ENCODE measurements at regions not wholly inside any gene's neighbourhood (a gene's known extent, or its start where the extent isn't known, plus 50 kb on each side); places are given as distances from the start of the nearest gene placed in this dataset.

- TF ChIP-seq, protein P1, sequence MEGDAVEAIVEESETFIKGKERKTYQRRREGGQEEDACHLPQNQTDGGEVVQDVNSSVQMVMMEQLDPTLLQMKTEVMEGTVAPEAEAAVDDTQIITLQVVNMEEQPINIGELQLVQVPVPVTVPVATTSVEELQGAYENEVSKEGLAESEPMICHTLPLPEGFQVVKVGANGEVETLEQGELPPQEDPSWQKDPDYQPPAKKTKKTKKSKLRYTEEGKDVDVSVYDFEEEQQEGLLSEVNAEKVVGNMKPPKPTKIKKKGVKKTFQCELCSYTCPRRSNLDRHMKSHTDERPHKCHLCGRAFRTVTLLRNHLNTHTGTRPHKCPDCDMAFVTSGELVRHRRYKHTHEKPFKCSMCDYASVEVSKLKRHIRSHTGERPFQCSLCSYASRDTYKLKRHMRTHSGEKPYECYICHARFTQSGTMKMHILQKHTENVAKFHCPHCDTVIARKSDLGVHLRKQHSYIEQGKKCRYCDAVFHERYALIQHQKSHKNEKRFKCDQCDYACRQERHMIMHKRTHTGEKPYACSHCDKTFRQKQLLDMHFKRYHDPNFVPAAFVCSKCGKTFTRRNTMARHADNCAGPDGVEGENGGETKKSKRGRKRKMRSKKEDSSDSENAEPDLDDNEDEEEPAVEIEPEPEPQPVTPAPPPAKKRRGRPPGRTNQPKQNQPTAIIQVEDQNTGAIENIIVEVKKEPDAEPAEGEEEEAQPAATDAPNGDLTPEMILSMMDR (IDR thresholded peaks at IDR 0.05) = no peak
- no peak for TF ChIP-seq POLR2A (IDR thresholded peaks at IDR 0.05)
Measured at GRCh38 chr7:25968205-25968993, 183.6 kb upstream of the NFE2L3 start.

Data from adrenal gland (tissue), 5 donors.